HepG2 (cell line): ENCODE measurements at regions not wholly inside any gene's neighbourhood (a gene's known extent, or its start where the extent isn't known, plus 50 kb on each side); places are given as distances from the start of the nearest gene placed in this dataset.

Source experiments
- ATAC-seq: fragments of 200-7000 bp; cut with Tn5 transposase; 3 replicates; pipeline ENCODE4 v1.9.1; 2020; ENCODE audit warnings: mild to moderate bottlenecking, moderate library complexity
- BruUV-seq: library from RNA; stranded (reverse); fragments of 400-500 nt; replicated peaks from 2 replicates; lab custom pipeline; 2021; lab: Mats Ljungman, UMichigan
- CTCF ChIA-PET: fragments of 300-600 bp; formaldehyde crosslinking; extraction: SDS; loops from one replicate; lab custom pipeline; 2021; ENCODE audit warnings: low total read pairs, inconsistent platforms, low intra/inter-chr PET ratio; lab: Yijun Ruan, JAX
- POLR2A ChIA-PET: fragments of 350-600 bp; sonication (Branson Sonifier 250); formaldehyde crosslinking; loops from one replicate; lab custom pipeline; 2020; ENCODE audit warnings: antibody characterized with exemption, inconsistent platforms; lab: Yijun Ruan, JAX
- DNase-seq: peaks from one replicate; pipeline ENCODE4 v3.0.0-alpha.2; 2015; ENCODE audit warnings: low spot score
- FAIRE-seq: peaks from 3 replicates; lab custom pipeline; 2011; peaks lifted over from hg19 to GRCh38; lab: Jason Lieb, UNC
- H2AFZ ChIP-seq: one replicate; pipeline ENCODE4 v1.6.1; 2011; ENCODE audit warnings: low read length, inconsistent platforms
- H3K27ac ChIP-seq: fragments of 300-600 bp; 3 replicates; pipeline ENCODE4 v1.8.0; 2011; ENCODE audit warnings: mixed run types, mild to moderate bottlenecking, mixed read lengths, low read length, inconsistent platforms; ENCODE audit not compliant: insufficient read depth; ENCODE audit errors: extremely low read length
- H3K27me3 ChIP-seq, 2 experiments: fragments of 200-600 bp in 1 of 2; 2 replicates in 1 of 2; 3 replicates in 1 of 2; pipeline versions ENCODE4 v1.6.0 to v1.8.0; 2011; ENCODE audit warnings: low read length in 2 of 2, mild to moderate bottlenecking in 2 of 2, moderate library complexity in 2 of 2, inconsistent platforms in 1 of 2; ENCODE audit not compliant: insufficient read depth in 2 of 2, control insufficient read depth in 1 of 2
- H3K36me3 ChIP-seq, 2 experiments: fragments of 200-600 bp in 1 of 2; replicated peaks in 1 of 2; 2 replicates in 1 of 2; 3 replicates in 1 of 2; pipeline versions ENCODE4 v1.5.1 to v1.8.0; 2011; ENCODE audit warnings: low read length in 2 of 2, inconsistent platforms in 1 of 2; ENCODE audit not compliant: insufficient read depth in 2 of 2, control insufficient read depth in 1 of 2
- H3K4me1 ChIP-seq: 2 replicates; pipeline ENCODE4 v1.5.1; 2012; ENCODE audit warnings: low read length, inconsistent platforms; ENCODE audit not compliant: insufficient read depth
- H3K4me2 ChIP-seq: 2 replicates; pipeline ENCODE4 v1.6.0; 2011; ENCODE audit warnings: low read depth, low read length, inconsistent platforms
- H3K4me3 ChIP-seq, 3 experiments: fragments of 200-600 bp in 1 of 3; sonication (generic), shearing (Covaris generic) in 1 of 3; replicated peaks in 1 of 3; 2 replicates each; pipeline ENCODE4 v1.5.1; 2011 to 2016; ENCODE audit warnings: low read length in 3 of 3, inconsistent platforms in 2 of 3, low read depth in 2 of 3, mild to moderate bottlenecking in 2 of 3, control low read depth in 1 of 3, mixed read lengths in 1 of 3; ENCODE audit not compliant: insufficient read depth in 1 of 3
- H3K79me2 ChIP-seq: one replicate; pipeline ENCODE4 v1.6.1; 2011; ENCODE audit warnings: low read length, inconsistent platforms; ENCODE audit not compliant: insufficient read depth
- H3K9ac ChIP-seq: 2 replicates; pipeline ENCODE4 v1.6.0; 2011; ENCODE audit warnings: mild to moderate bottlenecking, low read depth, low read length, inconsistent platforms; ENCODE audit not compliant: insufficient read depth
- H3K9me3 ChIP-seq: 2 replicates; pipeline ENCODE4 v1.5.1; 2012; ENCODE audit warnings: mild to moderate bottlenecking, low read length
- H4K20me1 ChIP-seq: 2 replicates; pipeline ENCODE4 v1.6.0; 2011; ENCODE audit warnings: inconsistent platforms, mild to moderate bottlenecking, low read length, moderate library complexity; ENCODE audit not compliant: insufficient read depth
- ARID4A ChIP-seq: sonication (generic); formaldehyde crosslinking; IDR thresholded peaks from 2 replicates; pipeline ENCODE4 v1.5.0; 2020; ENCODE audit warnings: mild to moderate bottlenecking, missing genetic modification reagents, borderline replicate concordance
- ARNT ChIP-seq: fragments of 450-650 bp; IDR thresholded peaks from 2 replicates; pipeline ENCODE4 v1.6.1; 2017
- CENPX ChIP-seq: sonication (generic); formaldehyde crosslinking; IDR thresholded peaks from 2 replicates; pipeline ENCODE4 v1.9.0; 2021; ENCODE audit warnings: mild to moderate bottlenecking, missing genetic modification reagents, moderate library complexity
- CSRNP1 ChIP-seq: sonication (generic); formaldehyde crosslinking; IDR thresholded peaks from 2 replicates; pipeline ENCODE4 v1.8.1; 2023; ENCODE audit warnings: mild to moderate bottlenecking, missing genetic modification reagents
- MED8 ChIP-seq: sonication (generic); formaldehyde crosslinking; IDR thresholded peaks from 2 replicates; pipeline ENCODE4 v1.8.1; 2023; ENCODE audit warnings: mild to moderate bottlenecking, missing genetic modification reagents; ENCODE audit not compliant: insufficient replicate concordance
- SMC3 ChIP-seq: IDR thresholded peaks from 2 replicates; pipeline ENCODE4 v1.6.1; 2011; ENCODE audit warnings: low read length, improper control_type of control experiment
- TEF ChIP-seq: sonication (generic); formaldehyde crosslinking; IDR thresholded peaks from 2 replicates; pipeline ENCODE4 v1.5.0; 2020; ENCODE audit warnings: missing genetic modification reagents
- TRAFD1 ChIP-seq: sonication (generic); formaldehyde crosslinking; IDR thresholded peaks from 2 replicates; pipeline ENCODE4 v1.5.1; 2020; ENCODE audit warnings: missing genetic modification reagents, mild to moderate bottlenecking, borderline replicate concordance
- ZBTB44 ChIP-seq: sonication (generic); formaldehyde crosslinking; IDR thresholded peaks from 2 replicates; pipeline ENCODE4 v1.4.0; 2020; ENCODE audit warnings: missing genetic modification reagents
- ZBTB7A ChIP-seq: sonication (generic); formaldehyde crosslinking; IDR thresholded peaks from 2 replicates; pipeline ENCODE4 v1.8.0; 2022; ENCODE audit warnings: mild to moderate bottlenecking, missing genetic modification reagents
- ZNF274 ChIP-seq: sonication (generic); formaldehyde crosslinking; IDR thresholded peaks from 2 replicates; pipeline ENCODE4 v1.5.1; 2020; ENCODE audit warnings: mild to moderate bottlenecking, missing genetic modification reagents
- ZNF607 ChIP-seq: sonication (generic); formaldehyde crosslinking; IDR thresholded peaks from 2 replicates; pipeline ENCODE4 v1.5.1; 2020; ENCODE audit warnings: missing genetic modification reagents, mild to moderate bottlenecking, borderline replicate concordance
- whole genome bisulfite sequencing: methylation state at CpG from one replicate; pipeline ENCODE4 v1.1.6; 2017; ENCODE audit warnings: low lambda C conversion rate; 5-methylcytosine and 5-hydroxymethylcytosine counted together
- in situ Hi-C: cut with HindIII; loops from 2 replicates; pipeline ENCODE4 v1.10.0; 2017; ENCODE audit warnings: low pct_unique_long_range_greater_than_20kb; ENCODE audit not compliant: extremely low pct_ligation_motif_present
- intact Hi-C: fragments of 100-400 bp; cut with micrococcal nuclease; formaldehyde crosslinking; loops from one replicate; pipeline ENCODE4 v1.10.0; 2022; ENCODE audit not compliant: unreplicated experiment

- TF ChIP-seq ARID4A (CRISPR knock-in tag) (no peak), ZNF274 (CRISPR knock-in tag) (no peak), TRAFD1 (CRISPR knock-in tag) (no peak)
Observed at GRCh38 chrX:485368-485767, 98.7 kb upstream of the PPP2R3B start (continued).

- H3K79me2 ChIP-seq = no peaks in the 10 kb centered on the region
- POLR2A ChIA-PET = no interaction called here
- WGBS = 15% methylated on average over 4 of the region's 4 CpGs
- no peak overlapping the region for H3K27ac ChIP-seq
- in situ Hi-C loops (no loop called here), intact Hi-C loops (no loop called here)
- CTCF ChIA-PET = no interaction called here
- DNase-seq = no peak
- H3K36me3 ChIP-seq = no peaks in the 10 kb centered on the region
- H2AFZ ChIP-seq = no peak overlapping the region
- TF ChIP-seq MED8 (CRISPR knock-in tag) (no peak), ZBTB44 (no peak), ZBTB7A (CRISPR knock-in tag) (no peak), ARNT (no peak), TEF (CRISPR knock-in tag) (no peak), CSRNP1 (CRISPR knock-in tag) (no peak), ZNF607 (CRISPR knock-in tag) (no peak), CENPX (no peak), SMC3 (no peak)
- TF ChIP-seq, all 625 proteins: peak for 0
- no peak for ATAC-seq
- Histone ChIP-seq H3K9ac (no peak overlapping the region), H3K4me1 (no peaks in the 10 kb centered on the region), H3K4me2 (no peak overlapping the region), H3K27me3 (peaks cover 2 to 21% of the 10 kb centered on the region in 2 experiments; a peak in 2 of 5 replicates), H3K4me3 (no peak overlapping the region), H3K9me3 (no peaks in the 10 kb centered on the region), H4K20me1 (no peaks in the 10 kb centered on the region)
- BruUV-seq = no TSS peak
- FAIRE-seq = no peak
Observed at GRCh38 chrX:486325-486724, 99.6 kb upstream of the PPP2R3B start.
